Large intestine (tissue), 3 donors: ENCODE measurements at regions not wholly inside any gene's neighbourhood (a gene's known extent, or its start where the extent isn't known, plus 50 kb on each side); places are given as distances from the start of the nearest gene placed in this dataset.
A peak's percentile ranks its signal among the peaks of the same experiment; 100 is the strongest.
"Not testable (repeated sequence)": the region's sequence is repeated elsewhere in the genome, so short reads cannot be mapped to it uniquely, and the experiment has no call there.

Experiments
- DNase-seq, 2 donors: peaks; one replicate each; pipeline versions ENCODE4 v3.0.0 to v3.0.0-alpha.2; 2013
- H3K27ac ChIP-seq: one replicate; pipeline ENCODE4 v1.5.1; 2013; ENCODE audit warnings: low read length
- H3K27me3 ChIP-seq: 2 replicates; pipeline ENCODE4 v1.6.1; 2013; ENCODE audit warnings: low read length; ENCODE audit not compliant: control insufficient read depth, insufficient read depth
- H3K36me3 ChIP-seq: 2 replicates; pipeline ENCODE4 v1.6.1; 2013; ENCODE audit warnings: low read length; ENCODE audit not compliant: control insufficient read depth, insufficient read depth
- H3K4me1 ChIP-seq: one replicate; pipeline ENCODE4 v1.6.1; 2013; ENCODE audit warnings: low read length; ENCODE audit not compliant: control insufficient read depth, insufficient read depth
- H3K4me3 ChIP-seq: one replicate; pipeline ENCODE4 v1.5.1; 2013; ENCODE audit warnings: low read length
- H3K9me3 ChIP-seq: one replicate; pipeline ENCODE4 v1.6.1; 2013; ENCODE audit warnings: mild to moderate bottlenecking, low read depth, low read length, moderate library complexity; ENCODE audit not compliant: control insufficient read depth
- WGBS: methylation state at CpG from one replicate; pipeline ENCODE4 v1.1.5; 2013; ENCODE audit warnings: low lambda C conversion rate; ENCODE audit not compliant: insufficient coverage; 5-methylcytosine and 5-hydroxymethylcytosine counted together

GRCh38 chr5:100641833-100642232 is 106.7 kb downstream of the FAM174A start:
- WGBS = 40% methylated on average over 1 of the region's 4 CpGs
- no peaks in the 10 kb centered on the region for H3K9me3 ChIP-seq
- H3K4me1 ChIP-seq = no peaks in the 10 kb centered on the region
- no peaks in the 10 kb centered on the region for H3K36me3 ChIP-seq
- no peak for DNase-seq
- no peak overlapping the region for H3K4me3 ChIP-seq
- H3K27me3 ChIP-seq = peaks cover 2% of the 10 kb centered on the region
- no peak overlapping the region for H3K27ac ChIP-seq

DNA sequence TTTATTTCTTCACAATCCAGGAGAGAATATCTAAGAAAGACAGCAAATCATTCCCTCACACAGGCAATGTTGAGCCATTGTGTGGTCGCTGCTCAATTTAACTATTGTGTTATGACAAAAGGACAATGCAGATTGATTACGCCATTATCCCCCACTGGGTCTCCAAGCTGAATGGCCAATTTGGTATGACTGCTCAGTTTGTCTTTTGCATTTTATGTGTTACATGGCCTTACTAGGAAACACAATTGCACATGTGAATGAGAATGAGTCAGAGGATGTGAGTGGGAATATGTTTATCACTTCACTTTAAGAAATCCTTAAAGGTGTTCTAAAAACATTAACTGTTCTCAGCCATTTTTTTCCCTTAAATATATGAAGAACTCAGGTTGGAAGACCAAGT is 108.3 kb downstream of the FAM174A start:
- no peaks in the 10 kb centered on the region for H3K4me1 ChIP-seq
- H3K36me3 ChIP-seq = no peaks in the 10 kb centered on the region
- no CpG with 5 or more reads among the region's 2 CpGs for WGBS
- no peak overlapping the region for H3K27ac ChIP-seq
- H3K9me3 ChIP-seq = no peaks in the 10 kb centered on the region
- no peak overlapping the region for H3K4me3 ChIP-seq
- H3K27me3 ChIP-seq = peaks cover 2% of the 10 kb centered on the region
- DNase-seq = no peak

- Histone ChIP-seq H3K4me3 (no peak overlapping the region), H3K9me3 (no peaks in the 10 kb centered on the region), H3K36me3 (no peaks in the 10 kb centered on the region), H3K27me3 (peaks cover 2% of the 10 kb centered on the region), H3K27ac (no peak overlapping the region), H3K4me1 (no peaks in the 10 kb centered on the region)
- DNase-seq = no peak
- WGBS = no CpG with 5 or more reads among the region's 2 CpGs
These were observed 109.0 kb downstream of the FAM174A start for GRCh38 chr5:100644185-100644584.

DNA sequence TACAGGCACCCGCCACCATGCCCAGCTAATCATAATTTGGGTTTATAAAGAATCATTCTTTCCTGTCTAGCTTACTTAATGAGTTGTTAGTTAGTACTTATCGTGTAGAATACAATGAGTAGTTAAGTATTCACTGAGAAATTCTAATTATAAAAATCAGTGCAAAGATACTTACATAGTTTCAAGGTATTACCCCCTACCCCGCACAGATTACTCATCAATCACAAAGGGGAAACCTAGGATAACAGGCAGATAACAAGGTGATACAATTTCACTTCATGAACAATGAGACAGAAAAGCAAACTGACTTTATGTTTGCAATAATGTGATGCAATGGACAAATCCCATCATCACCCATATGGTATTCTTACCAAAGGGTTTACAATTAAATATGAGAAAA is 109.6 kb downstream of the FAM174A start:
- H3K27ac ChIP-seq = no peak overlapping the region
- no peaks in the 10 kb centered on the region for H3K4me1 ChIP-seq
- peaks cover 2% of the 10 kb centered on the region for H3K27me3 ChIP-seq
- no peak for DNase-seq
- no peaks in the 10 kb centered on the region for H3K9me3 ChIP-seq
- no CpG with 5 or more reads among the region's 3 CpGs for WGBS
- no peaks in the 10 kb centered on the region for H3K36me3 ChIP-seq
- H3K4me3 ChIP-seq = no peak overlapping the region

DNA sequence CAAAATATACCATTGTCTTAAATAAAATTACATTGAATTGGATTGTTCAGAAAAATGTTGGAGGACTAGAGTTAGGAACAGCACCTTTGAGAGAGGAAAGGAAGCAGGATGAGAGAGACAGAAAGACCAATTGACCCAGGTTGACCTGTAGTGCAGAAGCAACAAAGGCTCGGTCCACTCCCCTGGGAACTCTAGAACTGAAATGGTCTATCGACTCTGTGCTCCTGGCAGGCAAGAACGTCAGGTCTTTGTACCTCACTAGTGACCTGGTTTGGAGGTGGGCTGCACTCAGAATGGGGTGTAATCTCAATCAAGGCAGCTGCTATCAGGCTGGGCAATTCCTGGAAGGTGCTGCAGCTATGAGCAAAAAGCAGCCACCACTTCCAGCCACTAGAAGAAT is 110.8 kb downstream of the FAM174A start:
- no peaks in the 10 kb centered on the region for H3K36me3 ChIP-seq
- no peaks in the 10 kb centered on the region for H3K9me3 ChIP-seq
- no peak overlapping the region for H3K4me3 ChIP-seq
- no peak for DNase-seq
- peaks cover 2% of the 10 kb centered on the region for H3K27me3 ChIP-seq
- no peaks in the 10 kb centered on the region for H3K4me1 ChIP-seq
- no CpG with 5 or more reads among the region's 3 CpGs for WGBS
- no peak overlapping the region for H3K27ac ChIP-seq

DNA sequence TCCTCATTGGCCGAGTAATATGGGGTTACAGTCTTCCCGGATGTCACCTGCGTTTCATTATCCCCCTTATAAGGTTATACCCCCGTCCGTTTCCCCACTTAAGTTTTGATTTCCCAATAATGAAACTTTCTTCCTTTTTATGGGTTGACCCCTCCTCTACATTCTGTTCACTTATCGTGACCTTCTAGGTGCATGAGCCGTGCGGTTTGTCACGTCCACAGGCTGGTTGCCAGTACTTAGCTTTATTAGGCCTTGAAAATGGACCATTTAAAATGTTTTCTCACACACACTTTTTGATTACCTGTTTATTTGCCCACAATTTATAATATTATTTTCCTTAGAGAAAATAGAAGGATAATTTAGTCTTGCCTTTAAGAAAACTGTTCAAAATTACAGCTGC is 111.5 kb downstream of the FAM174A start:
- no peaks in the 10 kb centered on the region for H3K4me1 ChIP-seq
- H3K9me3 ChIP-seq = no peaks in the 10 kb centered on the region
- 79% methylated on average over 5 of the region's 9 CpGs for WGBS
- no peaks in the 10 kb centered on the region for H3K36me3 ChIP-seq
- no peak overlapping the region for H3K27ac ChIP-seq
- H3K27me3 ChIP-seq = no peaks in the 10 kb centered on the region
- H3K4me3 ChIP-seq = no peak overlapping the region
- no peak for DNase-seq

DNA sequence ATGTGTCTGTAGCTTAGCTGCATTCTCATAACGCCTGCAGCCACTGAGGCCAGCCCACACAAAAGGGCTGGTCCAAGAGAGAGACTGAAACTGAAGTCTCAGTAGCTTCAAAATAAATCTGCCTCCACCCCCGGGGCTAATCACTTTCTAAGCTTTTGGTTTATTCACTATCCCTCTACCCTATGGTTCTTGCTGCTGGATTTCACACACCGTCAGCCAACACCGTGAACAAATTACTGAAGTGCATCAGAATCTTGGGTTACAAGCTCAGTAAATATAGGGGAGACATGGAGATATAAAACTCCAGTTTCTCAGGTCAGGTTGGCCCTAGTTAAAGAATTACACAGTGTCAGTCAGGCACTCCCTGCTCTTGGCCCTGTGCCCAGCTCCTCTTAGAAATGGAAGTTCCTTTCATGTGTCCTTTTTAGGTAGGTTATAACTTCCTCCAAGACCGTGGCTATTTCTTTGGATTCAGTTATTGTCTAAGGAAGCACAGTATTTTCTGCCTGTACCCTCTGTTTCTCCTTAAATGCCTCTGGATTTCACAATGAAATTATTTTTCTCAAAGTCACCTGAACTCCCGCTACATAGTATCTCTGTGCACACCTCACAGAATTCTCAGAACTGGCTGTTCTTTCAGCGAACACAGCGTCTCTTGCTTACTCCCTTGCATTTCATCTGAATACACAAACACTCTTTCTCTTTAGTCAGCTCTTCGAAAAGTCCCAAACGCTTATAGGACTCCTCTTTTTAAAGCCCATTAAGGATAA is 112.5 kb downstream of the FAM174A start:
- DNase-seq = peak; percentile 39 to 76
- Histone ChIP-seq H3K4me3 (no peak overlapping the region), H3K27me3 (no peaks in the 10 kb centered on the region), H3K4me1 (no peaks in the 10 kb centered on the region), H3K9me3 (no peaks in the 10 kb centered on the region), H3K36me3 (no peaks in the 10 kb centered on the region), H3K27ac (no peak overlapping the region)
- WGBS = 20% methylated on average over 2 of the region's 10 CpGs

DNA sequence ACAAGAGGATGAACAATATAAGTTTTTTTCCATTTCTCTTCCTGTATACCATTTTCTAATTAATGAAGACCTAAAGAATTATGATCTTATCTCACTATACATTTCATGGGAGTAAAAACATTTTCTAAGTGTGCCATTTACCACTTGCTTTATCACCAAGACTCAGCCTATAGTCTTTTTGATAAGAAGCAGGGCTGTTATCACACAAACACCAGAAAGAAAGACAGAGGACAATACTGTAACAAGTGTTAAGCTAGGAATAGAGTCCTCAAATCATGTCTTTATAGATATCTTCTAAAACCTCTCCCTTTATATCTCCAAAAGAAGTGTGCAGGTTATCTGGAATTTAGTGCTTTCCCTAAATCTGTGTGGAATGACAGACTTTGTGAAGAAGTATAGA is 119.7 kb downstream of the FAM174A start:
- Histone ChIP-seq H3K36me3 (no peaks in the 10 kb centered on the region), H3K4me1 (no peaks in the 10 kb centered on the region), H3K27ac (no peak overlapping the region), H3K9me3 (no peaks in the 10 kb centered on the region), H3K4me3 (no peak overlapping the region), H3K27me3 (no peaks in the 10 kb centered on the region)
- no peak for DNase-seq

DNA sequence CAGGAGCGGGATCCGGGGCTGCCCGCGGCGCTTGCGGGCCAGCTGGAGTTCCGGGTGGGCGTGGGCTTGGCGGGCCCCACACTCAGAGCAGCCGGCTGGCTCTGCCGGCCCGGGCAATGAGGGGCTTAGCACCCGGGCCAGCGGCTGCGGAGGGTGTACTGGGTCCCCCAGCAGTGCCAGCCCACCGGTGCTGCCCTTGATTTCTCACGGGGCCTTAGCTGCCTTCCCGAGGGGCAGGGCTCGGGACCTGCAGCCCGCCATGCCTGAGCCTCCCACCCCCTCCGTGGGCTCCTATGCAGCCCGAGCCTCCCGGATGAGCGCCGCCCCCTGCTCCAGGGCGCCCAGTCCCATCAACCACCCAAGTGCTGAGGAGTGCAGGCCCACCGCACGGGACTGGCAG is 121.6 kb downstream of the FAM174A start:
- H3K4me1 ChIP-seq, H3K27me3 ChIP-seq, H3K36me3 ChIP-seq, H3K27ac ChIP-seq, DNase-seq, H3K9me3 ChIP-seq, H3K4me3 ChIP-seq: not testable (repeated sequence)
- WGBS = no CpG with 5 or more reads among the region's 28 CpGs

DNA sequence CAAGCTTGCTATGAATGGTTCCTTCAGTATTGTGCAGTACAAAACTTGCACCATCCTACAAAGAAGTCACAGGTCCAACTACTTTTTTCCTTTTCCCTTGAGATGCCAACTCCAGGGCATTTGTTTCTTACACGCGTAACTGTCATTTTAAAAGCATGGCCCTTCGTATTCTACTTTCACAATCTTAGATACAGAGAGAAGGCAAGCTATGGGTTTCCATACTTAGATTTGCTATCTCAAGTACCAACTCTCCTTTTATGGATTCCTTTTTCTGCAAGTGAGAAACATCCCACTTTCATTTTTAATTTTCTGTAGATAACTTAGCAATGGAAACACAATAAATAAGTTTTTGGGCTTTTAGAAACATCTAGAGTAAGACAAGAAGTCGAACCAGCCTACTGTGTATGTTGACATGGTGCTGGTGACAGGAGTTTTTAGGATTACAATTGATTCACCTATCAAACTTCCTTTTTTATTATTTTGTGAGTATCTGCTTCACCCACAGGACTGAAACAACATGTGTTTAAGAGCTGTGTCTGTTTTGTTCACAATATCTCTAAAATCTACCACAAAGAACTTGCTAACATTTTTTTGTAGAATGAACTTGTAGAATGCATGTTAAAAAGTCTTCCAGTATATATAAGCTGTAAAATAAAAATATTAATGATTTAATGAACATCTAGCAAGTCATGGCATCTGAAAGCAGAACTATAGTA is 124.1 kb downstream of the FAM174A start:
- Histone ChIP-seq H3K36me3 (no peaks in the 10 kb centered on the region), H3K4me3 (no peak overlapping the region), H3K4me1 (no peaks in the 10 kb centered on the region), H3K27ac (no peak overlapping the region), H3K9me3 (no peaks in the 10 kb centered on the region), H3K27me3 (no peaks in the 10 kb centered on the region)
- WGBS = 90% methylated on average over 3 of the region's 4 CpGs
- DNase-seq = no peak

GRCh38 chr5:100664140-100664539 is 129.0 kb downstream of the FAM174A start:
- Histone ChIP-seq H3K27me3 (no peaks in the 10 kb centered on the region), H3K9me3 (no peaks in the 10 kb centered on the region), H3K4me1 (no peaks in the 10 kb centered on the region), H3K4me3 (no peak overlapping the region), H3K27ac (no peak overlapping the region), H3K36me3 (no peaks in the 10 kb centered on the region)
- no CpG with 5 or more reads among the region's 1 CpG for WGBS
- DNase-seq = no peak
